T-helper 1 cell (primary cell): ENCODE measurements at regions not wholly inside any gene's neighbourhood (a gene's known extent, or its start where the extent isn't known, plus 50 kb on each side); places are given as distances from the start of the nearest gene placed in this dataset.
"Not testable (repeated sequence)": the region's sequence is repeated elsewhere in the genome, so short reads cannot be mapped to it uniquely, and the experiment has no call there.

Source experiments
- DNase-seq, 5 donors: peaks; one replicate each; pipeline ENCODE4 v3.0.0-alpha.2; 2012 to 2020

GRCh38 chr14:41280745-41281144, 325.9 kb upstream of the LRFN5 start:
- DNase-seq: no peak

- DNase-seq: no peak
Observed at GRCh38 chr14:41277450-41277849, 329.2 kb upstream of the LRFN5 start.

GRCh38 chr14:41257476-41257875, 349.2 kb upstream of the LRFN5 start:
- no peak for DNase-seq

GRCh38 chr14:41235466-41235865, 371.2 kb upstream of the LRFN5 start:
- no peak for DNase-seq

- no peak for DNase-seq
Observed at GRCh38 chr14:41230683-41231082, 376.0 kb upstream of the LRFN5 start.

- no peak for DNase-seq
Observed at GRCh38 chr14:41229824-41230223, 376.9 kb upstream of the LRFN5 start.

- no peak for DNase-seq
Observed at GRCh38 chr14:41225433-41225832, 381.2 kb upstream of the LRFN5 start.

- no peak for DNase-seq
Observed at GRCh38 chr14:41222581-41222980, 384.1 kb upstream of the LRFN5 start.

- not testable (repeated sequence) for DNase-seq
Observed at GRCh38 chr14:41214978-41215377, 391.7 kb upstream of the LRFN5 start.

- no peak for DNase-seq
Observed at GRCh38 chr14:41201696-41202095, 405.0 kb upstream of the LRFN5 start.

GRCh38 chr14:41187868-41188267, 418.8 kb upstream of the LRFN5 start:
- no peak for DNase-seq

GRCh38 chr14:41171045-41171444, 435.6 kb upstream of the LRFN5 start:
- DNase-seq: no peak

- DNase-seq: no peak
Observed at GRCh38 chr14:41167040-41167439, 439.6 kb upstream of the LRFN5 start.

- DNase-seq: no peak
Observed at GRCh38 chr14:41154143-41154807, 452.4 kb upstream of the LRFN5 start.

- no peak for DNase-seq
Observed at GRCh38 chr14:41146391-41146790, 460.3 kb upstream of the LRFN5 start.

GRCh38 chr14:41144370-41144769, 462.3 kb upstream of the LRFN5 start:
- no peak for DNase-seq

- DNase-seq: no peak
Observed at GRCh38 chr14:41137741-41138140, 468.9 kb upstream of the LRFN5 start.

- DNase-seq: no peak
Observed at GRCh38 chr14:41130274-41130673, 476.4 kb upstream of the LRFN5 start.

- DNase-seq: no peak
Observed at GRCh38 chr14:41120402-41120801, 486.3 kb upstream of the LRFN5 start.

- no peak for DNase-seq
Observed at GRCh38 chr14:41096131-41096530, 510.5 kb upstream of the LRFN5 start.

GRCh38 chr14:41087056-41087455, 519.6 kb upstream of the LRFN5 start:
- DNase-seq: no peak

- DNase-seq: no peak
Observed at GRCh38 chr14:41073544-41073943, 533.1 kb upstream of the LRFN5 start.

- no peak for DNase-seq
Observed at GRCh38 chr14:41072776-41073175, 533.9 kb upstream of the LRFN5 start.

GRCh38 chr14:41071351-41071750, 535.3 kb upstream of the LRFN5 start:
- DNase-seq: no peak

- DNase-seq: no peak
Observed at GRCh38 chr14:41062826-41063225, 543.9 kb upstream of the LRFN5 start.
